AG10803 (cell line): ENCODE measurements at regions not wholly inside any gene's neighbourhood (a gene's known extent, or its start where the extent isn't known, plus 50 kb on each side); places are given as distances from the start of the nearest gene placed in this dataset.

Experiments
- DNase-seq: peaks from one replicate; pipeline ENCODE4 v3.0.0; 2010; ENCODE audit warnings: low read depth
- H3K4me3 ChIP-seq: 2 replicates; pipeline ENCODE4 v1.5.1; 2011; ENCODE audit warnings: mild to moderate bottlenecking, low read length, control low read depth
- CTCF ChIP-seq: conservative IDR thresholded peaks from 2 replicates; pipeline ENCODE4 v1.5.1; 2011; ENCODE audit warnings: mild to moderate bottlenecking, low read length, control low read depth, inconsistent platforms

GRCh38 chr1:29963946-29964345 lies 727.6 kb downstream of the PTPRU start:
- H3K4me3 ChIP-seq: no peak overlapping the region
- DNase-seq: no peak
- TF ChIP-seq CTCF: no peak

- no peak for DNase-seq
- TF ChIP-seq CTCF: no peak
- H3K4me3 ChIP-seq: no peak overlapping the region
These were observed 726.5 kb downstream of the PTPRU start for GRCh38 chr1:29962831-29963247.

GRCh38 chr1:29962336-29962735 lies 726.0 kb downstream of the PTPRU start:
- no peak overlapping the region for H3K4me3 ChIP-seq
- no peak for DNase-seq
- TF ChIP-seq CTCF: no peak

GRCh38 chr1:29961293-29962059 lies 725.2 kb downstream of the PTPRU start:
- no peak for TF ChIP-seq CTCF
- no peak overlapping the region for H3K4me3 ChIP-seq
- no peak for DNase-seq

GRCh38 chr1:29960876-29961275 lies 724.6 kb downstream of the PTPRU start:
- no peak for DNase-seq
- TF ChIP-seq CTCF: no peak
- no peak overlapping the region for H3K4me3 ChIP-seq

GRCh38 chr1:29960156-29960755 lies 723.9 kb downstream of the PTPRU start:
- TF ChIP-seq CTCF: no peak
- H3K4me3 ChIP-seq: no peak overlapping the region
- DNase-seq: no peak

- DNase-seq: no peak
- no peak overlapping the region for H3K4me3 ChIP-seq
- TF ChIP-seq CTCF: no peak
These were observed 723.0 kb downstream of the PTPRU start for GRCh38 chr1:29959356-29959755.
